IgD-negative memory B cell (primary cell): ENCODE measurements at regions not wholly inside any gene's neighbourhood (a gene's known extent, or its start where the extent isn't known, plus 50 kb on each side); places are given as distances from the start of the nearest gene placed in this dataset.
A peak's percentile ranks its signal among the peaks of the same experiment; 100 is the strongest.

ENCODE experiments used
- H3K27ac Mint-ChIP-seq, 3 donors: one replicate each; pipeline ENCODE4 v1.8.0; 2020 to 2022; ENCODE audit warnings: mild to moderate bottlenecking in 3 of 3, mixed read lengths in 3 of 3, moderate library complexity in 1 of 3
- H3K27me3 Mint-ChIP-seq: one replicate; pipeline ENCODE4 v1.8.0; 2021; ENCODE audit warnings: mixed read lengths
- H3K36me3 Mint-ChIP-seq: one replicate; pipeline ENCODE4 v1.8.0; 2020; ENCODE audit warnings: mild to moderate bottlenecking, mixed read lengths
- H3K4me1 Mint-ChIP-seq, 3 donors: one replicate each; pipeline ENCODE4 v1.8.0; 2020 to 2022; ENCODE audit warnings: mixed read lengths in 3 of 3, mild to moderate bottlenecking in 1 of 3
- H3K4me3 Mint-ChIP-seq, 4 donors: one replicate each; pipeline ENCODE4 v1.8.0; 2020 to 2022; ENCODE audit warnings: mild to moderate bottlenecking in 4 of 4, mixed read lengths in 4 of 4, moderate library complexity in 3 of 4
- H3K9me3 Mint-ChIP-seq, 3 donors: one replicate each; pipeline ENCODE4 v1.8.0; 2020 to 2021; ENCODE audit warnings: mixed read lengths in 3 of 3, mild to moderate bottlenecking in 1 of 3

GRCh38 chr18:77648411-77648810 is 398.8 kb downstream of the GALR1 start:
- no peak overlapping the region for H3K27ac Mint-ChIP-seq
- H3K36me3 Mint-ChIP-seq = no peaks in the 10 kb centered on the region
- H3K4me1 Mint-ChIP-seq = peaks cover 0 to 2% (median 0%) of the 10 kb centered on the region in 3 donors
- peaks cover 0 to 6% (median 5%) of the 10 kb centered on the region in 3 donors for H3K9me3 Mint-ChIP-seq
- H3K27me3 Mint-ChIP-seq = no peaks in the 10 kb centered on the region
- H3K4me3 Mint-ChIP-seq = no peak overlapping the region

- H3K27ac Mint-ChIP-seq = no peak overlapping the region
- peaks cover 0 to 3% (median 0%) of the 10 kb centered on the region in 3 donors for H3K9me3 Mint-ChIP-seq
- H3K4me1 Mint-ChIP-seq = no peaks in the 10 kb centered on the region
Measured at GRCh38 chr18:77650799-77651385, 401.2 kb downstream of the GALR1 start.

GRCh38 chr18:77651441-77651840 is 401.8 kb downstream of the GALR1 start:
- Mint-ChIP-seq H3K36me3 (peaks cover 2% of the 10 kb centered on the region), H3K9me3 (peaks cover 0 to under 1% (median 0%) of the 10 kb centered on the region in 3 donors), H3K4me3 (no peak overlapping the region), H3K27me3 (no peaks in the 10 kb centered on the region), H3K27ac (no peak overlapping the region), H3K4me1 (no peaks in the 10 kb centered on the region)

More at GRCh38 chr18:77650799-77651385, 401.2 kb downstream of the GALR1 start:
- peaks cover 2% of the 10 kb centered on the region for H3K36me3 Mint-ChIP-seq
- H3K4me3 Mint-ChIP-seq = no peak overlapping the region
- H3K27me3 Mint-ChIP-seq = no peaks in the 10 kb centered on the region

- Mint-ChIP-seq H3K4me1 (no peaks in the 10 kb centered on the region), H3K9me3 (no peaks in the 10 kb centered on the region), H3K27me3 (no peaks in the 10 kb centered on the region), H3K27ac (no peak overlapping the region), H3K4me3 (no peak overlapping the region), H3K36me3 (peaks cover 2% of the 10 kb centered on the region)
Measured at GRCh38 chr18:77653792-77654191, 404.1 kb downstream of the GALR1 start.

- H3K4me3 Mint-ChIP-seq = no peak overlapping the region
- peaks cover 3% of the 10 kb centered on the region for H3K27me3 Mint-ChIP-seq
- no peak overlapping the region for H3K27ac Mint-ChIP-seq
- no peaks in the 10 kb centered on the region for H3K9me3 Mint-ChIP-seq
- H3K4me1 Mint-ChIP-seq = no peaks in the 10 kb centered on the region
- peaks cover 2% of the 10 kb centered on the region for H3K36me3 Mint-ChIP-seq
Measured at GRCh38 chr18:77654302-77654701, 404.7 kb downstream of the GALR1 start.

GRCh38 chr18:77657651-77658298 is 408.1 kb downstream of the GALR1 start:
- H3K27me3 Mint-ChIP-seq = peaks cover 5% of the 10 kb centered on the region
- no peak overlapping the region for H3K4me3 Mint-ChIP-seq
- H3K4me1 Mint-ChIP-seq = no peaks in the 10 kb centered on the region
- peaks cover 2% of the 10 kb centered on the region for H3K36me3 Mint-ChIP-seq
- H3K9me3 Mint-ChIP-seq = no peaks in the 10 kb centered on the region
- no peak overlapping the region for H3K27ac Mint-ChIP-seq

- H3K4me1 Mint-ChIP-seq = no peaks in the 10 kb centered on the region
- no peaks in the 10 kb centered on the region for H3K9me3 Mint-ChIP-seq
- H3K36me3 Mint-ChIP-seq = peaks cover 2% of the 10 kb centered on the region
- peaks cover 5% of the 10 kb centered on the region for H3K27me3 Mint-ChIP-seq
- no peak overlapping the region for H3K27ac Mint-ChIP-seq
- no peak overlapping the region for H3K4me3 Mint-ChIP-seq
Measured at GRCh38 chr18:77658299-77658662, 408.6 kb downstream of the GALR1 start.

DNA sequence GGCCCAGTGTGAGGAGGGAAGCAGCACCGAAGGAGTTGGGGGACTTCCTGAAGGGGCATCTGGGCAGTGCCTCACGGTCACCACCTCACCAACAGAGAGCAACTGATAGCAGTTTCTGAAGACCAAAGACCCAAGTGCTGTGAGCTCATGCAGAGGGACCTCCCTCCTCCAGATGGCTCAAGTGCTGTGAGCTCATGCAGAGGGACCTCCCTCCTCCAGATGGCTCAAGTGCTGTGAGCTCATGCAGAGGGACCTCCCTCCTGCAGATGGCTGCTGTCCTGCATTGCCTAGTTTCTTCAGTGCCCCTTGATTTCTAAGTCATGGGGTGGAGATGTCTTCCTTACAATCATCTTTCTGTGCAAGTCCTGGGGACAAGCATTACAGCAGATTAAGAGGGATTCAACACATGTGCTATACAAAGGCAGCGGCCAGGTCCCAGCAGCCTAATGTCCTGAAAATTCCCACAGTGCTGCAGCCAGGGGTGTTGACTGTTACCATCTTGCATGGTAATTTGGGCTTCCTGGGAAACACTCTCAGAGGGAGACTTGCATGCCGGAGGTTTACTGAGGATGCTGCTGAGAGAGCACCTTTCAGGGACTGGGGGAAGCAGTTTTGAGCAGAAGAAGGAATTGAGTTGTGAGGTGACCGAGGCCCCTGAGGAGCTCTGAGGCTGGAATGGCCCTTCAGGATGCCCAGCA is 409.3 kb downstream of the GALR1 start:
- H3K4me3 Mint-ChIP-seq = peak overlapping the region in 1 of 4 donors; percentile 65

GRCh38 chr18:77666613-77667012 is 417.0 kb downstream of the GALR1 start:
- Mint-ChIP-seq H3K27ac (no peak overlapping the region), H3K27me3 (peaks cover 1% of the 10 kb centered on the region), H3K4me1 (no peaks in the 10 kb centered on the region), H3K36me3 (peaks cover 2% of the 10 kb centered on the region), H3K4me3 (no peak overlapping the region), H3K9me3 (no peaks in the 10 kb centered on the region)

More for the DNA sequence above, 409.3 kb downstream of the GALR1 start:
- no peak overlapping the region for H3K27ac Mint-ChIP-seq
- peaks cover 5% of the 10 kb centered on the region for H3K27me3 Mint-ChIP-seq
- peaks cover 2% of the 10 kb centered on the region for H3K36me3 Mint-ChIP-seq
- no peaks in the 10 kb centered on the region for H3K9me3 Mint-ChIP-seq
- no peaks in the 10 kb centered on the region for H3K4me1 Mint-ChIP-seq

- H3K9me3 Mint-ChIP-seq = no peaks in the 10 kb centered on the region
- H3K4me1 Mint-ChIP-seq = no peaks in the 10 kb centered on the region
- no peak overlapping the region for H3K4me3 Mint-ChIP-seq
- peaks cover 2% of the 10 kb centered on the region for H3K36me3 Mint-ChIP-seq
- peaks cover 1% of the 10 kb centered on the region for H3K27me3 Mint-ChIP-seq
- no peak overlapping the region for H3K27ac Mint-ChIP-seq
Measured at GRCh38 chr18:77668219-77668618, 418.6 kb downstream of the GALR1 start.

GRCh38 chr18:77669331-77669730 is 419.7 kb downstream of the GALR1 start:
- Mint-ChIP-seq H3K9me3 (no peaks in the 10 kb centered on the region), H3K4me1 (no peaks in the 10 kb centered on the region), H3K27ac (no peak overlapping the region), H3K4me3 (no peak overlapping the region), H3K27me3 (peaks cover 1% of the 10 kb centered on the region), H3K36me3 (peaks cover 2% of the 10 kb centered on the region)

GRCh38 chr18:77671456-77672167 is 422.0 kb downstream of the GALR1 start:
- Mint-ChIP-seq H3K9me3 (peaks cover 0 to 2% (median 0%) of the 10 kb centered on the region in 3 donors), H3K36me3 (peaks cover 2% of the 10 kb centered on the region), H3K4me1 (no peaks in the 10 kb centered on the region), H3K27ac (no peak overlapping the region), H3K4me3 (peak overlapping the region in 1 of 4 donors; percentile 44), H3K27me3 (no peaks in the 10 kb centered on the region)

GRCh38 chr18:77676910-77677309 is 427.3 kb downstream of the GALR1 start:
- H3K36me3 Mint-ChIP-seq = no peaks in the 10 kb centered on the region
- H3K27me3 Mint-ChIP-seq = no peaks in the 10 kb centered on the region
- H3K4me1 Mint-ChIP-seq = no peaks in the 10 kb centered on the region
- H3K4me3 Mint-ChIP-seq = no peak overlapping the region
- no peak overlapping the region for H3K27ac Mint-ChIP-seq
- peaks cover 0 to 2% (median 0%) of the 10 kb centered on the region in 3 donors for H3K9me3 Mint-ChIP-seq

- no peaks in the 10 kb centered on the region for H3K4me1 Mint-ChIP-seq
- H3K27ac Mint-ChIP-seq = no peak overlapping the region
- no peaks in the 10 kb centered on the region for H3K27me3 Mint-ChIP-seq
- H3K4me3 Mint-ChIP-seq = no peak overlapping the region
- no peaks in the 10 kb centered on the region for H3K36me3 Mint-ChIP-seq
- peaks cover 0 to 2% (median 0%) of the 10 kb centered on the region in 3 donors for H3K9me3 Mint-ChIP-seq
Measured at GRCh38 chr18:77677536-77677935, 427.9 kb downstream of the GALR1 start.

DNA sequence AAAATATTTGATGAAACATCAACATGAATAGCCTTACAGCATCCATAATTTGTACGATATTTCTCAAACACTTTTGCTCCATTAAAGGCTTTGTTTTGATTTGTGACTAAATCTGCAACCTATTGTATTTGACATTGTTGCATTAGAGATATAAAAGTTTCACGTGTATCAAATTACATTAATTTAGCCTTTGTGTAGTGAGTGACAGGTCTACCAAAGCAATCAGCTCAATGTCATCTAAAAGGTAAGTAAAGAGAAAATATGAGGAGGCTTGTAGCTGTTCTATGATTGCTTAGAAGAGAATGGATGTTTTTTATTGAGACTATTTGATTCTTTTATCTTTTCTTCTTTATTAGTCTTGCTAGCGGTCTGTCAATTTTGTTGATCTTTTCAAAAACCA is 430.2 kb downstream of the GALR1 start:
- H3K4me3 Mint-ChIP-seq = no peak overlapping the region
- H3K4me1 Mint-ChIP-seq = no peaks in the 10 kb centered on the region
- H3K36me3 Mint-ChIP-seq = no peaks in the 10 kb centered on the region
- H3K27ac Mint-ChIP-seq = no peak overlapping the region
- no peaks in the 10 kb centered on the region for H3K27me3 Mint-ChIP-seq
- H3K9me3 Mint-ChIP-seq = no peaks in the 10 kb centered on the region
